ENCODE measurements at regions not wholly inside any gene's neighbourhood (a gene's known extent, or its start where the extent isn't known, plus 50 kb on each side); places are given as distances from the start of the nearest gene placed in this dataset.

- no peak for TF ChIP-seq EZH2 (IDR thresholded peaks at IDR 0.05; ENCODE audit: low read depth)
- no peak for TF ChIP-seq CTCF (conservative IDR thresholded peaks at IDR 0.05)
Measured at GRCh38 chr16:51649631-51650030, 498.6 kb upstream of the SALL1 start.
